ENCODE measurements at regions not wholly inside any gene's neighbourhood (a gene's known extent, or its start where the extent isn't known, plus 50 kb on each side); places are given as distances from the start of the nearest gene placed in this dataset.

DNA sequence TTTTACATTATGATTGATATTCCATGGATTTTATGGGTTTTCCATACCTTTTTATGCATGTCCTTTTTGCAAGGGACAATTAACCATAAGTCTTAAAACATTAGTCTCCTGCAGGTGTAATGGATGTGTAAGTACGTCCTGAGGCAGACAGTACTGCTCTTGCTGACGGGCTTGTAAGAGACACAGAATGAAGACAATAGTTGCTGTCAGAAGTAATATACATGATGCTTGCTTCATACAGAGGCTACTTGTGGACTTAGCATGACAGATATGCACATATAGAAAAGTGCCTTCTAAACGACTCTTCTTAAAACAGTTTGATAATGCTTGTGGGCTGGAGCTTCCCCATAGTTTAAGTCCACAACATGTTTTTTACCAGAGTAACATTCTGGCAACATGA is 182.7 kb downstream of the SPATA31D1 start:
- no TSS peak for BruUV-seq (replicated peaks)
- POLR2A ChIA-PET (ENCODE audit: unreplicated experiment), result no interaction called here
- Histone ChIP-seq H3K4me1 (ENCODE audit: insufficient read depth, low read length) (peaks cover 9% of the 10 kb centered on the region), H3K9me2 (replicated peaks; ENCODE audit: low read length) (no peaks in the 10 kb centered on the region), H3K4me3 (ENCODE audit: low read length) (no peak overlapping the region), H2AFZ (ENCODE audit: low read length) (no peak overlapping the region), H3K9me3 (ENCODE audit: low read length) (no peaks in the 10 kb centered on the region), H3K27me3 (ENCODE audit: low read length) (no peaks in the 10 kb centered on the region), H3K9ac (ENCODE audit: low read length) (no peak overlapping the region), H4K20me1 (ENCODE audit: low read length) (no peaks in the 10 kb centered on the region), H3K79me2 (ENCODE audit: low read length) (no peaks in the 10 kb centered on the region), H3K4me2 (ENCODE audit: low read length) (no peak overlapping the region), H3K36me3 (ENCODE audit: low read depth, low read length) (no peaks in the 10 kb centered on the region), H3K27ac (ENCODE audit: low read length) (no peak overlapping the region), H3F3A (ENCODE audit: low read length, unreplicated experiment) (no peaks in the 10 kb centered on the region)
- CTCF ChIA-PET, result no interaction called here
- ATAC-seq (no peak), DNase-seq (no peak)
- TF ChIP-seq EZH2 (IDR thresholded peaks at IDR 0.05; ENCODE audit: low read length, unreplicated experiment), result no peak
- TF ChIP-seq, protein P1, sequence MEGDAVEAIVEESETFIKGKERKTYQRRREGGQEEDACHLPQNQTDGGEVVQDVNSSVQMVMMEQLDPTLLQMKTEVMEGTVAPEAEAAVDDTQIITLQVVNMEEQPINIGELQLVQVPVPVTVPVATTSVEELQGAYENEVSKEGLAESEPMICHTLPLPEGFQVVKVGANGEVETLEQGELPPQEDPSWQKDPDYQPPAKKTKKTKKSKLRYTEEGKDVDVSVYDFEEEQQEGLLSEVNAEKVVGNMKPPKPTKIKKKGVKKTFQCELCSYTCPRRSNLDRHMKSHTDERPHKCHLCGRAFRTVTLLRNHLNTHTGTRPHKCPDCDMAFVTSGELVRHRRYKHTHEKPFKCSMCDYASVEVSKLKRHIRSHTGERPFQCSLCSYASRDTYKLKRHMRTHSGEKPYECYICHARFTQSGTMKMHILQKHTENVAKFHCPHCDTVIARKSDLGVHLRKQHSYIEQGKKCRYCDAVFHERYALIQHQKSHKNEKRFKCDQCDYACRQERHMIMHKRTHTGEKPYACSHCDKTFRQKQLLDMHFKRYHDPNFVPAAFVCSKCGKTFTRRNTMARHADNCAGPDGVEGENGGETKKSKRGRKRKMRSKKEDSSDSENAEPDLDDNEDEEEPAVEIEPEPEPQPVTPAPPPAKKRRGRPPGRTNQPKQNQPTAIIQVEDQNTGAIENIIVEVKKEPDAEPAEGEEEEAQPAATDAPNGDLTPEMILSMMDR (conservative IDR thresholded peaks at IDR 0.05; ENCODE audit: low read depth, low read length), result no peak
- TF ChIP-seq EZH2phosphoT487 (IDR thresholded peaks at IDR 0.05; ENCODE audit: borderline replicate concordance, low read length), result no peak
- intact Hi-C loops (cut with micrococcal nuclease), result no loop called here

DNA sequence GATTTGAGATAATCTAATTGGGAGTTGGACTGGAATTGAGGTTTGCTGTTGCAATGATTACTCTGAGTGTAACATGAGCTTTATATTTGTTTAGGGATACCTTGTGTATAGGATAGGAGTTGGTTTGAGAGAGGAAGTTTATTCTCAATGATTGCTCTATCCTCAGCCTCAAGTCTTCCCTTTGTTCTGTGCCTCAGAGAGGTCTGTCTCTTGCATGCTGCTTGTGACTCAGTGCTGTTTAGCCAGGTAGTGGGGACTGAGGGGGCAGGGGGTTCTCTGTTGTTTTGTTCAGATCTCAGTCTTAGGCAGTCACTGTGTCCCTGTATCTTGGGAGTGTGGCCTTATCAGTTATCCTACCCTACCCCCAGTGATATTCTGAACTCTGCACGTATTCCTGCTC is 192.1 kb downstream of the SPATA31D1 start:
- H3F3A ChIP-seq (ENCODE audit: low read length, unreplicated experiment), result no peaks in the 10 kb centered on the region
- no peaks in the 10 kb centered on the region for H3K36me3 ChIP-seq (ENCODE audit: low read depth, low read length)
- no peaks in the 10 kb centered on the region for H3K79me2 ChIP-seq (ENCODE audit: low read length)
- CTCF ChIA-PET, result no interaction called here
- TF ChIP-seq EZH2phosphoT487 (IDR thresholded peaks at IDR 0.05; ENCODE audit: borderline replicate concordance, low read length), result no peak
- TF ChIP-seq, protein P1 (conservative IDR thresholded peaks at IDR 0.05; ENCODE audit: low read depth, low read length), result no peak
- no peak for TF ChIP-seq EZH2 (IDR thresholded peaks at IDR 0.05; ENCODE audit: low read length, unreplicated experiment)
- no peaks in the 10 kb centered on the region for H3K27me3 ChIP-seq (ENCODE audit: low read length)
- intact Hi-C loops (cut with micrococcal nuclease), result no loop called here
- BruUV-seq (replicated peaks), result no TSS peak
- H3K4me1 ChIP-seq (ENCODE audit: insufficient read depth, low read length), result peaks cover 6% of the 10 kb centered on the region; the same call in 1 of the 2 replicates
- H3K9me3 ChIP-seq (ENCODE audit: low read length), result no peaks in the 10 kb centered on the region
- POLR2A ChIA-PET (ENCODE audit: unreplicated experiment), result no interaction called here
- DNase-seq, result peak; percentile 22
- H3K4me2 ChIP-seq (ENCODE audit: low read length), result no peak overlapping the region
- no peak overlapping the region for H3K27ac ChIP-seq (ENCODE audit: low read length)
- H4K20me1 ChIP-seq (ENCODE audit: low read length), result no peaks in the 10 kb centered on the region
- H3K9ac ChIP-seq (ENCODE audit: low read length), result no peak overlapping the region
- H2AFZ ChIP-seq (ENCODE audit: low read length), result no peak overlapping the region
- H3K9me2 ChIP-seq (replicated peaks; ENCODE audit: low read length), result no peaks in the 10 kb centered on the region
- H3K4me3 ChIP-seq (ENCODE audit: low read length), result no peak overlapping the region
- ATAC-seq, result no peak

DNA sequence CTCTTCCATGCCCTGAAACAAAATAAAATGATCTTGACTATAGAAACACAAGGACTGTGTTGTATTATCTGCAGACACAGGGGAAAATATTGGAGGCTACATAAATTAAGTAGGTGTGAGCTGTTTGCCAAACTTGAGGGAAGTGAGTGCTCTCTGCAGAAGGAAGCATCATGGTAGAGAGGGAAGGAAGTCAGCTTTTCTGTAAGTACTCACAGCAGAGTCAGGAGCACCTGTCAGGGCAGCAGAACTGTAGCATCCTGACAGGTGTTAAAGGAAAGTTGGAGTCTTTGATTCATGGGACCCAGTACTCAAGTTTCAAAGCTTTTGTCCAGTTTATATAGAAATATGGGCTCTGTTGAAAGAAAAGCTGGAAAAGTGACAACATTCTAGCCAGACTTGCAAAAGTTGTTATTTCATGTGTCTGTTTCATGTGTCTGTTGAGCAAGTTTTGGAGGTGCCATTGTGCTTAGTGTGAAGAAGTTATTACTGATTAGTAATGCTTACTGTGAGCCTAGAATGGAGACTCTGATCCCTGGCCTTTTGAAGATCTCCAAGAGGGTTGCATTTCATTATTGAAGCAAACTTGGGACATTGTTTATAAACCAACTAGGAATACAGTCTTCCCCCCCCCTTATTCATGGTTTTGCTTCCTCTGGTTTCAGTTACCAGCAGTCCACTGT is 194.7 kb downstream of the SPATA31D1 start:
- Histone ChIP-seq H3K4me1 (ENCODE audit: insufficient read depth, low read length) (peaks cover 6% of the 10 kb centered on the region; the same call in 1 of the 2 replicates), H3K9ac (ENCODE audit: low read length) (no peak overlapping the region), H3K9me2 (replicated peaks; ENCODE audit: low read length) (no peaks in the 10 kb centered on the region), H3K79me2 (ENCODE audit: low read length) (no peaks in the 10 kb centered on the region), H2AFZ (ENCODE audit: low read length) (no peak overlapping the region), H3K27ac (ENCODE audit: low read length) (no peak overlapping the region), H3K4me3 (ENCODE audit: low read length) (no peak overlapping the region), H3K9me3 (ENCODE audit: low read length) (no peaks in the 10 kb centered on the region), H3K4me2 (ENCODE audit: low read length) (no peak overlapping the region), H3F3A (ENCODE audit: low read length, unreplicated experiment) (no peaks in the 10 kb centered on the region), H3K36me3 (ENCODE audit: low read depth, low read length) (no peaks in the 10 kb centered on the region), H3K27me3 (ENCODE audit: low read length) (no peaks in the 10 kb centered on the region), H4K20me1 (ENCODE audit: low read length) (no peaks in the 10 kb centered on the region)
- ATAC-seq (no peak), DNase-seq (no peak)
- TF ChIP-seq EZH2 (IDR thresholded peaks at IDR 0.05; ENCODE audit: low read length, unreplicated experiment), result no peak
- no peak for TF ChIP-seq EZH2phosphoT487 (IDR thresholded peaks at IDR 0.05; ENCODE audit: borderline replicate concordance, low read length)
- TF ChIP-seq, protein P1 (conservative IDR thresholded peaks at IDR 0.05; ENCODE audit: low read depth, low read length), result no peak
- ChIA-PET POLR2A (ENCODE audit: unreplicated experiment) (no interaction called here), CTCF (no interaction called here)
- intact Hi-C loops (cut with micrococcal nuclease), result no loop called here
- BruUV-seq (replicated peaks), result no TSS peak

Data from PC-3 (cell line).